Psoas muscle (tissue), 7 donors: ENCODE measurements at regions not wholly inside any gene's neighbourhood (a gene's known extent, or its start where the extent isn't known, plus 50 kb on each side); places are given as distances from the start of the nearest gene placed in this dataset.

Source experiments
- ATAC-seq, 4 donors: fragments of 200-7000 bp; cut with Tn5 transposase; one replicate each; pipeline ENCODE4 v1.9.1; 2020; ENCODE audit warnings: moderate library complexity in 3 of 4, mild to moderate bottlenecking in 2 of 4
- DNase-seq, 2 donors: peaks; one replicate each; pipeline ENCODE4 v3.0.0-alpha.2; 2020
- H3K27ac ChIP-seq: fragments of 200-600 bp; one replicate; pipeline ENCODE4 v1.8.0; 2022
- H3K27me3 ChIP-seq, 3 donors: fragments of 200-600 bp in 1 of 3; one replicate each; pipeline versions ENCODE4 v1.6.1 to v1.8.0; 2013 to 2022; ENCODE audit warnings: low read length in 2 of 3, mild to moderate bottlenecking in 2 of 3, moderate library complexity in 1 of 3; ENCODE audit not compliant: insufficient read depth in 3 of 3
- H3K36me3 ChIP-seq, 2 donors: fragments of 200-600 bp in 1 of 2; one replicate each; pipeline versions ENCODE4 v1.6.1 to v1.8.0; 2013 to 2022; ENCODE audit warnings: low read depth in 1 of 2, mild to moderate bottlenecking in 1 of 2, moderate library complexity in 1 of 2; ENCODE audit not compliant: insufficient read depth in 1 of 2
- H3K4me1 ChIP-seq: fragments of 200-600 bp; one replicate; pipeline ENCODE4 v1.8.0; 2022
- H3K4me3 ChIP-seq: fragments of 200-600 bp; one replicate; pipeline ENCODE4 v1.8.0; 2022; ENCODE audit warnings: mild to moderate bottlenecking
- H3K9me3 ChIP-seq: fragments of 200-600 bp; one replicate; pipeline ENCODE4 v1.8.0; 2022
- WGBS, 3 donors: extraction: QIAGEN DNeasy Blood & Tissue Kit; methylation state at CpG; one replicate each; pipeline versions ENCODE4 v1.1.6 to v1.1.7; 2013; 5-methylcytosine and 5-hydroxymethylcytosine counted together
- intact Hi-C, 2 donors: fragments of 100-400 bp; cut with DNase I; formaldehyde crosslinking; loops; one replicate each; pipeline versions ENCODE4 v1.11.0 to v1.14.2; 2022
- TF ChIP-seq, protein P1 (sequence below): fragments of 200-600 bp; IDR thresholded peaks from one replicate; pipeline ENCODE4 v1.8.0; 2022; ENCODE audit warnings: antibody characterized with exemption
- donor health status: healthy with polysubstance abuse.
- donor health status: DM: no; HTN: no; CAD: no; lungs with moderate emphysema.
- donor health status: Bipolar disorder and iron deficiency.
- donor health status: healthy.
- donor health status: DM: yes; HTN: yes; CAD: no.
- donor health status: DM: no; HTN: no; CAD: no.
- donor health status: DM: yes; HTN: yes; CAD: no.

DNA sequence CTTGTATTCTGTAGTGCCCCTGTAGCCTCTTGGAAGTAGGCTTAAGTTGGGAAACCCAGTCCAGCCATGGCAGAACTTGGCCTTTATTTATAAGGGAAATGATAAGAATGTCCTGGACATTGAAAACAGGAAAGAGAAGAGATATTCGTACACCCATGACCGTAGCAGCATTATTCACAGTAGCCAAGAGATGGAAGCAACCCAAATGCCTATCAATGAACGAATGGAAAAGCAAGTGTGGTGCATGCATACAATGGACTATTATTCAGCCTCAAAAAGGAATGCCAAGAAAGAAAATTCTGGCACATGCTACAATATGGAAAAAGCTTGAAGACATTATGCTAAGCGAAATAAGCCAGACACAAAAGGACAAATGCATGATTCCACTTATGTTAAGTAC, 315.3 kb downstream of the CXCL12 start:
- H3K27ac ChIP-seq: no peak overlapping the region
- no peaks in the 10 kb centered on the region for H3K27me3 ChIP-seq
- TF ChIP-seq, protein P1, sequence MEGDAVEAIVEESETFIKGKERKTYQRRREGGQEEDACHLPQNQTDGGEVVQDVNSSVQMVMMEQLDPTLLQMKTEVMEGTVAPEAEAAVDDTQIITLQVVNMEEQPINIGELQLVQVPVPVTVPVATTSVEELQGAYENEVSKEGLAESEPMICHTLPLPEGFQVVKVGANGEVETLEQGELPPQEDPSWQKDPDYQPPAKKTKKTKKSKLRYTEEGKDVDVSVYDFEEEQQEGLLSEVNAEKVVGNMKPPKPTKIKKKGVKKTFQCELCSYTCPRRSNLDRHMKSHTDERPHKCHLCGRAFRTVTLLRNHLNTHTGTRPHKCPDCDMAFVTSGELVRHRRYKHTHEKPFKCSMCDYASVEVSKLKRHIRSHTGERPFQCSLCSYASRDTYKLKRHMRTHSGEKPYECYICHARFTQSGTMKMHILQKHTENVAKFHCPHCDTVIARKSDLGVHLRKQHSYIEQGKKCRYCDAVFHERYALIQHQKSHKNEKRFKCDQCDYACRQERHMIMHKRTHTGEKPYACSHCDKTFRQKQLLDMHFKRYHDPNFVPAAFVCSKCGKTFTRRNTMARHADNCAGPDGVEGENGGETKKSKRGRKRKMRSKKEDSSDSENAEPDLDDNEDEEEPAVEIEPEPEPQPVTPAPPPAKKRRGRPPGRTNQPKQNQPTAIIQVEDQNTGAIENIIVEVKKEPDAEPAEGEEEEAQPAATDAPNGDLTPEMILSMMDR: no peak
- ATAC-seq (no peak), DNase-seq (no peak)
- no peaks in the 10 kb centered on the region for H3K9me3 ChIP-seq
- WGBS, 3 donors: 24 to 39% (median 35%) methylated on average over 4 of the region's 4 CpGs
- intact Hi-C loops: no loop called here
- no peaks in the 10 kb centered on the region for H3K36me3 ChIP-seq
- H3K4me1 ChIP-seq: no peaks in the 10 kb centered on the region
- H3K4me3 ChIP-seq: no peak overlapping the region

DNA sequence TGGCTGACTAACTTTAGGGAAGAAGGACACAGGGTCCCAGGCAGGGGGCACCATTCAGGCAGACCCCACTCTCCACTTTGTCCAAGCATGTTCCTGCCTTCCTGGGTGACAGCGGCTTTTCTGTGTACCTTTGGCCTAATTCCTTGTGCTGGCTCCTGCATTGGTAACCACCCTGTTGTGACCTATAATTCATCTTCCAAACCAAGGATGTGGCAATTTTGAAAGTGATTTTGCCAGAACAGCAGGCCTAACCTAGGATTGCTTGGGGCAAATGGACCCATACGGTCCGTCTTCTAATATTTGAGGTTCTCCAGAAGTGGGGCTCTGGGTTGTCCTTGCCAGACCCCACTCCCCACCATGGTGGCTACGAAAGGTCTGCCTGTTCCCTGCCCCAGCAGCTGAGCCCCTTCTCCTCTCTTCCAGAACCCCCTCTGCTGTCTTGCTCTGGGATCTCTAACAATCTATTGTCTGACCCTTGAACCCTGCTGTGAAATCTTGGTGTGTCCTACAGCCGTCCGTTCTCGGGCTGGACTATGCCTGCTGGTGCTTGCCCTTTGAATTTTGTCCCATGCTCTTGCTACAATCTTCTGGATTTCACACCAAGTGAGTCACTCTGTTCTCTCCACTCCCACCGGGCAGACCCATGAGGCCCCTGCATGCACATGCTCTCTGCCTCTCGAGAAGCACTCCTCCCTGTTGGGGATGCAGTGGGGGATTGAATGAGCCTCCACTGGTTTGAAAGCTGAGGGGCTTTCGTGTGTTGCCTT, 316.0 kb downstream of the CXCL12 start:
- Histone ChIP-seq H3K9me3 (no peaks in the 10 kb centered on the region), H3K27me3 (no peaks in the 10 kb centered on the region), H3K36me3 (no peaks in the 10 kb centered on the region), H3K27ac (no peak overlapping the region), H3K4me3 (no peak overlapping the region), H3K4me1 (no peaks in the 10 kb centered on the region)
- ATAC-seq (peak in 3 of 4 donors; percentile 48 to 71 (median 68)), DNase-seq (peak; percentile 51 to 66)
- intact Hi-C loops: no loop called here
- 61 to 79% (median 62%) methylated on average over 10 of the region's 10 CpGs for WGBS, 3 donors
- TF ChIP-seq, protein P1: no peak

DNA sequence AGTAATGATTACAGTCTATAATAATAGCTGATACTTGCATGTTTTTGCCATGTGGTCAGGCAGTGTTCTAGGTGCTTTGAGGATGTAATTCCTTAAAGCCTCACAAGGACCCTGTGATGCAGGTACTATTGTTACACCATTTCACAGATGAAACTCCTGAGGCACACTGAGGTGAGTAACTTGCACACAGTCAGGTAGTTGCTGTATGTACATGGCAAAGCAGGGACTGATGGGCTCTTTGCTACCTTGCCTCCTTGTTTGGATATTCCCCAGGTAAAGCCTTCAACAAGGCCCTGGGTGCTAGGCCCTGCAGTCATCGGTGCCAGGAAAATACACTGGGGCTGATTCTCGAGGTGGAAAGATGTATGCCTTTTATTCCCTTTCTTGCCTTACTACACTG, 317.5 kb downstream of the CXCL12 start:
- H3K4me3 ChIP-seq: no peak overlapping the region
- no peaks in the 10 kb centered on the region for H3K36me3 ChIP-seq
- DNase-seq (no peak), ATAC-seq (no peak)
- 91 to 94% (median 93%) methylated on average over 2 of the region's 2 CpGs for WGBS, 3 donors
- TF ChIP-seq, protein P1: no peak
- H3K27ac ChIP-seq: no peak overlapping the region
- H3K27me3 ChIP-seq: no peaks in the 10 kb centered on the region
- intact Hi-C loops: no loop called here
- no peaks in the 10 kb centered on the region for H3K4me1 ChIP-seq
- H3K9me3 ChIP-seq: no peaks in the 10 kb centered on the region

DNA sequence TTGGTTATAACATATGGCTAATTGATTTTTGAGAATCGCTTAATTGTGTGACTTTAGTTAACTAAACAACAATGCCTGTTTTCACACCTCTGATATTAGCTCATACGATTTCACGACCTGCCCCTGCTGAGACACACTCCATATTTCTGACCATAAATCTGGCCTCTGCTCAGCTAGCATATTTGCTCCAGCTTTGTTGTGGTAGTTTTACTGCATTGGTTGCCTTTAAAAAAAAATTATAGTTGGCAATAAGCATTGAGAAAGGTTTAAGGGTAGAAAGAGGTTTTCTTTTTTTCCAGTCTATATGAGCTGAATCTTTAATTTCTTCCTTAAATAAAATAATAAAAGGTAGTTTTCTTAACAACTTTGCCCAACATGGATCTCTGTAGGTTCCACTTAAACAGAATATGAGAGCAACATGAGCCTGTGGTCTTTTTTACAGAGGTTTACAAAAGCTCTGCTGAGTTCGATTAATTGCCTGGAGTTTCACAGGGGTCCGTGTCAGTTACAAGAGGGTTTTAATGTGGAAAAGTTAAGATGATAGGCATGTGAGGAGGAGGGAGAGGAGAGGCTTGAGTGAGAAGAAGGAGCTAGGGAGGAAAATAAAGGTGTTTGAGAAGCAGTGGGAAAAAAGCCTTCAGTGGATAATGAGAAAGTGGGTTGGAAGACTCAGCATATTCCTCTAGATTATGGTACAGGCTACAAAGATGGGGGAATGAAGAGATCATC, 318.2 kb downstream of the CXCL12 start:
- Histone ChIP-seq H3K27me3 (no peaks in the 10 kb centered on the region), H3K36me3 (no peaks in the 10 kb centered on the region), H3K27ac (no peak overlapping the region), H3K4me1 (no peaks in the 10 kb centered on the region), H3K9me3 (no peaks in the 10 kb centered on the region), H3K4me3 (no peak overlapping the region)
- WGBS, 3 donors: 50 to 55% (median 51%) methylated on average over 5 of the region's 5 CpGs
- DNase-seq (no peak), ATAC-seq (no peak)
- TF ChIP-seq, protein P1: no peak
- intact Hi-C loops: no loop called here
